ENCODE measurements at regions not wholly inside any gene's neighbourhood (a gene's known extent, or its start where the extent isn't known, plus 50 kb on each side); places are given as distances from the start of the nearest gene placed in this dataset.

GRCh38 chr7:136229790-136230189 lies 252.6 kb upstream of the MTPN start:
- Histone ChIP-seq H3K23ac (ENCODE audit: low read depth, low read length) (no peak overlapping the region), H3K27ac (ENCODE audit: insufficient read depth, low read length) (no peak overlapping the region), H3K14ac (replicated peaks; ENCODE audit: low read depth, low read length) (no peak overlapping the region), H2BK15ac (ENCODE audit: low read depth, low read length) (no peak overlapping the region), H3K36me3 (ENCODE audit: control insufficient read depth, insufficient read depth, low read length) (no peaks in the 10 kb centered on the region), H3K9me3 (ENCODE audit: control insufficient read depth, insufficient read depth, low read length) (no peaks in the 10 kb centered on the region), H4K91ac (ENCODE audit: insufficient read depth, low read depth, low read length) (no peak overlapping the region), H3K27me3 (ENCODE audit: control insufficient read depth, insufficient read depth, low read length) (no peaks in the 10 kb centered on the region), H2AK5ac (ENCODE audit: low read depth, low read length) (no peak overlapping the region), H3K4me1 (ENCODE audit: control insufficient read depth, insufficient read depth, low read length) (0 out of 2 replicates have a peak, but pooled peaks cover 2% of the 10 kb centered on the region), H2BK120ac (ENCODE audit: low read depth, low read length) (no peak overlapping the region), H4K5ac (ENCODE audit: low read depth, low read length) (no peak overlapping the region), H3K18ac (ENCODE audit: low read depth, low read length) (no peak overlapping the region), H3K4ac (ENCODE audit: low read depth, low read length) (no peak overlapping the region), H3K56ac (ENCODE audit: extremely low read depth, insufficient read depth, low read length) (no peak overlapping the region), H2AFZ (replicated peaks; ENCODE audit: low read length, poor library complexity) (no peak overlapping the region), H2AK9ac (replicated peaks; ENCODE audit: low read depth, low read length, poor library complexity) (no peak overlapping the region), H3K4me2 (ENCODE audit: low read depth, low read length) (no peak overlapping the region), H4K20me1 (ENCODE audit: insufficient read depth, low read length) (no peaks in the 10 kb centered on the region), H2BK5ac (ENCODE audit: low read depth, low read length, poor library complexity, severe bottlenecking) (no peak overlapping the region), H4K8ac (ENCODE audit: low read depth in 2 of 2, low read length in 2 of 2) (no peak overlapping the region), H3K9ac (ENCODE audit: low read depth, low read length) (no peak overlapping the region), H3K79me1 (ENCODE audit: low read depth in 1 of 2, low read length in 2 of 2) (no peaks in the 10 kb centered on the region), H3K9me1 (ENCODE audit: insufficient read depth, low read length) (no peaks in the 10 kb centered on the region), H3K4me3 (ENCODE audit: insufficient read depth, low read depth, low read length) (no peak overlapping the region), H2BK20ac (ENCODE audit: low read depth, low read length) (no peak overlapping the region)
- dilution Hi-C loops (cut with HindIII; ENCODE audit: low sequenced_read_pairs, unreplicated experiment) (no loop called here), intact Hi-C loops (cut with micrococcal nuclease) (no loop called here), in situ Hi-C loops (cut with MboI; ENCODE audit: low sequenced_read_pairs) (no loop called here)
- ATAC-seq (ENCODE audit: low read depth) (no peak), DNase-seq (no peak)
- no CpG with 5 or more reads among the region's 1 CpG for WGBS, 2 experiments (ENCODE audit: extremely low coverage in 2 of 2, insufficient read length in 1 of 2)
- POLR2A ChIA-PET (ENCODE audit: unreplicated experiment), result no interaction called here
- TF ChIP-seq MAZ (IDR thresholded peaks at IDR 0.05; ENCODE audit: borderline replicate concordance, low read depth, low read length) (no peak), CEBPB (IDR thresholded peaks at IDR 0.05; ENCODE audit: low read depth, low read length) (no peak), RCOR1 (IDR thresholded peaks at IDR 0.05; ENCODE audit: insufficient replicate concordance, low read length) (no peak)
- TF ChIP-seq, protein P1, sequence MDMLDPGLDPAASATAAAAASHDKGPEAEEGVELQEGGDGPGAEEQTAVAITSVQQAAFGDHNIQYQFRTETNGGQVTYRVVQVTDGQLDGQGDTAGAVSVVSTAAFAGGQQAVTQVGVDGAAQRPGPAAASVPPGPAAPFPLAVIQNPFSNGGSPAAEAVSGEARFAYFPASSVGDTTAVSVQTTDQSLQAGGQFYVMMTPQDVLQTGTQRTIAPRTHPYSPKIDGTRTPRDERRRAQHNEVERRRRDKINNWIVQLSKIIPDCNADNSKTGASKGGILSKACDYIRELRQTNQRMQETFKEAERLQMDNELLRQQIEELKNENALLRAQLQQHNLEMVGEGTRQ (IDR thresholded peaks at IDR 0.05; ENCODE audit: low read depth, low read length), result no peak
- no TSS peak for BruUV-seq (replicated peaks)
- CTCF ChIA-PET, result no interaction called here
